ENCODE measurements at regions not wholly inside any gene's neighbourhood (a gene's known extent, or its start where the extent isn't known, plus 50 kb on each side); places are given as distances from the start of the nearest gene placed in this dataset.
A peak's percentile ranks its signal among the peaks of the same experiment; 100 is the strongest.
"Not testable (repeated sequence)": the region's sequence is repeated elsewhere in the genome, so short reads cannot be mapped to it uniquely, and the experiment has no call there.

DNA sequence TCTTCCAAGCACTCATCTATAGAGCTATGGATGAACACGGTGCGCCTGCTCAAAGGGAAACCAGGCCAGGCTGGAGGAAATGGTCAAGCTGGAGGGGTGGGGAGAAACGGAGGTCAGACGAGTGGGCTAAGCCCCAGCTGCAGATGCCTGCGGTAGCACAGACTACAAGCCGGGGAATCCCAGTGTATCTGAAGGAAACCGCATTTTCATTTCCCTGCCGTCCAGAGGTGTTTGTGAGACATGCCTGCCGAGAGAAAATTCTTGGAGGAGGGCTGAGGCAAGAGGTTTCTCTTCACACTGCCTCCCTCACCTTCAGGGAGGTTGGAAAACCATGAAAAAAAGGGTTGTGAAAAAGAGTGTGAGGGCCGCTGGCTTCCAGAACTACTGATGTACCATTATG is 102.0 kb upstream of the FOXN3 start:
- Mint-ChIP-seq H3K4me3 (no peak overlapping the region), H3K36me3 (peaks cover 28% of the 10 kb centered on the region), H3K4me1 (ENCODE audit: low read depth) (peaks cover 38% of the 10 kb centered on the region), H3K9me3 (peaks cover 17% of the 10 kb centered on the region), H3K27me3 (no peaks in the 10 kb centered on the region), H3K27ac (no peak overlapping the region)
- POLR2A ChIA-PET = no interaction called here
- CTCF ChIA-PET = no interaction called here
- intact Hi-C loops (cut with micrococcal nuclease) = loop anchor here (10.0 kb wide), 1 partner anchor 244 kb away; no protein-coding TSS in a partner anchor
- DNase-seq = no peak

- intact Hi-C loops (cut with micrococcal nuclease) = loop anchor here (10.0 kb wide), 1 partner anchor 241 kb away; no protein-coding TSS in a partner anchor
- ChIA-PET POLR2A (no interaction called here), CTCF (no interaction called here)
- Mint-ChIP-seq H3K4me1 (ENCODE audit: low read depth) (peaks cover 56% of the 10 kb centered on the region), H3K27me3 (no peaks in the 10 kb centered on the region), H3K9me3 (peaks cover 2% of the 10 kb centered on the region), H3K27ac (no peak overlapping the region), H3K36me3 (peaks cover 17% of the 10 kb centered on the region), H3K4me3 (no peak overlapping the region)
- no peak for DNase-seq
Observed at GRCh38 chr14:89516173-89516572, 99.1 kb upstream of the FOXN3 start.

DNA sequence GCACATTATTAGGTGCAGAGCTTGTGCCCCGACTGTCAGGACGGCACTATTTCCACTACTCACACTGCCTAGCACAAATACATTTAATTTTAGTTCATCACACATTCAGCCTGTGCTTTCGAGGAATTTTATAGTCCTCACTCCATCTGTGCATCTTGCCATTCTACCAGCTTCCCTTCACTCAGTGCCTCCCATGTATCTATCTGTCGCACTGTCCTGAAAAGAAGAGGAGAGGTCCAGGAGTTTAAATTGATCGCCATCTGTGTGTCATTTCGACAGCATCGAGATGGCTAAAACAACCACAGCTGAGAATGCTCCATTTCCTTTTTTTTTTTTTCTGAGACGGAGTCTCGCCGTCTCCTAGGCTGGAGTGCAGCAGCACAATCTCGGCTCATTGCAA is 97.6 kb upstream of the FOXN3 start:
- H3K27me3 Mint-ChIP-seq = no peaks in the 10 kb centered on the region
- H3K27ac Mint-ChIP-seq = no peak overlapping the region
- intact Hi-C loops (cut with micrococcal nuclease) = loop anchor here (5.0 to 10.0 kb wide), 2 partner anchors 240 to 253 kb away; no protein-coding TSS in a partner anchor
- POLR2A ChIA-PET = no interaction called here
- DNase-seq = no peak
- no peaks in the 10 kb centered on the region for H3K9me3 Mint-ChIP-seq
- H3K36me3 Mint-ChIP-seq = peaks cover 9% of the 10 kb centered on the region
- H3K4me3 Mint-ChIP-seq = no peak overlapping the region
- H3K4me1 Mint-ChIP-seq (ENCODE audit: low read depth) = peaks cover 69% of the 10 kb centered on the region
- CTCF ChIA-PET = no interaction called here

GRCh38 chr14:89509891-89510290 is 92.9 kb upstream of the FOXN3 start:
- CTCF ChIA-PET = interaction anchor here (0.5 to 1.6 kb wide), 4 partner anchors 22 to 168 kb away, joined by 3 to 8 read pairs (median 4); no protein-coding TSS in a partner anchor
- peaks cover 2% of the 10 kb centered on the region for H3K36me3 Mint-ChIP-seq
- no peaks in the 10 kb centered on the region for H3K9me3 Mint-ChIP-seq

DNA sequence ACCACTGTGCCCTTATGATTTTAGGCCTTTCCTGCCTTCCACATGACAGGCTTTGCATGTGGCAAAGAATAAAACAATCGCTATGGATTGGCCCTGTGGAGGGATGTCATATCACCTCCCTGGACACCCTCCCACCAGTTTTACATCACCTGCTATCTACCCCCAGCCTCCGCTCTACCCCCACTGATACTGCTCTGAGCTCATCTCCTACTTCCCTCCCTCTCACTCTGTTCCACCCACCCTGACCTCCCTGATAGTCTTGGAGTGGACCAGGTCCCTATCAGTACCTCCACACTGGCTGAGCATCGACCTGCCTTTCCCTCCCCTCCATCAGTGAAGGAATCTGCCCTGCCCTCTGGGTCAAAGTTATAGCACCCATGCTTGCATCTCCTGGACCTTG is 91.8 kb upstream of the FOXN3 start:
- Mint-ChIP-seq H3K4me1 (ENCODE audit: low read depth) (peaks cover 76% of the 10 kb centered on the region), H3K27ac (peak overlapping the region; percentile 65), H3K36me3 (peaks cover 2% of the 10 kb centered on the region), H3K27me3 (no peaks in the 10 kb centered on the region), H3K9me3 (no peaks in the 10 kb centered on the region), H3K4me3 (no peak overlapping the region)
- POLR2A ChIA-PET = interaction anchor here (2.1 kb wide), 1 partner anchor 79 kb away, joined by 9 read pairs; no protein-coding TSS in a partner anchor
- intact Hi-C loops (cut with micrococcal nuclease) = no loop called here
- CTCF ChIA-PET = no interaction called here
- DNase-seq = no peak

More at GRCh38 chr14:89509891-89510290, 92.9 kb upstream of the FOXN3 start:
- Mint-ChIP-seq H3K27ac (peak overlapping the region; percentile 93), H3K4me1 (ENCODE audit: low read depth) (peaks cover 72% of the 10 kb centered on the region), H3K27me3 (no peaks in the 10 kb centered on the region), H3K4me3 (peak overlapping the region; percentile 77)
- no peak for DNase-seq
- POLR2A ChIA-PET = interaction anchor here (0.7 to 2.1 kb wide), 5 partner anchors 34 to 211 kb away, joined by 3 to 9 read pairs (median 3); no protein-coding TSS in a partner anchor
- intact Hi-C loops (cut with micrococcal nuclease) = loop anchor here (1.0 to 10.0 kb wide), 6 partner anchors 80 to 257 kb away; no protein-coding TSS in a partner anchor

GRCh38 chr14:89507926-89508460 is 91.0 kb upstream of the FOXN3 start:
- Mint-ChIP-seq H3K36me3 (peaks cover 2% of the 10 kb centered on the region), H3K4me3 (no peak overlapping the region), H3K9me3 (no peaks in the 10 kb centered on the region), H3K27me3 (no peaks in the 10 kb centered on the region), H3K27ac (peak overlapping the region; percentile 58), H3K4me1 (ENCODE audit: low read depth) (peaks cover 77% of the 10 kb centered on the region)
- ChIA-PET CTCF (interaction anchor here (1.1 kb wide), 1 partner anchor 78 kb away, joined by 3 read pairs; no protein-coding TSS in a partner anchor), POLR2A (interaction anchor here (1.1 kb wide), 1 partner anchor 79 kb away, joined by 3 read pairs; no protein-coding TSS in a partner anchor)
- intact Hi-C loops (cut with micrococcal nuclease) = no loop called here
- DNase-seq = no peak

DNA sequence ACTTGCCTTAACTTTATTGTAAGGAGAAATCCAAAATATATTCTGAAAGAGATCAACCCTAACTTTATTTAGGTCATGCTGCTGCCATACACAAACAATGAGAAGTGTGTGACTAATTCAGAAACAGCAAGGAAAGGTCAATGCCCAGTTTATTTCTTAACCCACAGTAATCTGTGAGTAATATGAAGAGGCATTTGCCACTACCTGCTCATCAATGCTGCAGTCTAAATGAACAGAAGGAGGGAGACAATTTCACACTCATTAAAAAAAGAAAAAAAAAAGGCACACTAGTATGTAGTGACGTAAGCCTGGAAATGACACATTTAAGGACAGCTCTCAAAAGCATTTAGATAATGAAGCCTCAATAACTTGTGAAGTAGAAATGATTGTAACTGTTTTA is 90.5 kb upstream of the FOXN3 start:
- H3K27ac Mint-ChIP-seq = peak overlapping the region; percentile 58
- POLR2A ChIA-PET = interaction anchor here (1.1 kb wide), 1 partner anchor 78 kb away, joined by 3 read pairs; no protein-coding TSS in a partner anchor
- intact Hi-C loops (cut with micrococcal nuclease) = no loop called here
- H3K36me3 Mint-ChIP-seq = peaks cover 2% of the 10 kb centered on the region
- H3K27me3 Mint-ChIP-seq = no peaks in the 10 kb centered on the region
- DNase-seq = no peak
- CTCF ChIA-PET = interaction anchor here (1.1 kb wide), 1 partner anchor 78 kb away, joined by 3 read pairs; no protein-coding TSS in a partner anchor
- peaks cover 73% of the 10 kb centered on the region for H3K4me1 Mint-ChIP-seq (ENCODE audit: low read depth)
- H3K9me3 Mint-ChIP-seq = no peaks in the 10 kb centered on the region
- no peak overlapping the region for H3K4me3 Mint-ChIP-seq

GRCh38 chr14:89506891-89507452 is 89.9 kb upstream of the FOXN3 start:
- H3K27me3 Mint-ChIP-seq; DNase-seq; intact Hi-C loops (cut with micrococcal nuclease); H3K4me3 Mint-ChIP-seq; H3K9me3 Mint-ChIP-seq; H3K27ac Mint-ChIP-seq; H3K36me3 Mint-ChIP-seq: not testable (repeated sequence)
- ChIA-PET CTCF (interaction anchor here (1.1 kb wide), 1 partner anchor 77 kb away, joined by 3 read pairs; no protein-coding TSS in a partner anchor), POLR2A (interaction anchor here (1.1 kb wide), 1 partner anchor 78 kb away, joined by 3 read pairs; no protein-coding TSS in a partner anchor)
- peaks cover 68% of the 10 kb centered on the region for H3K4me1 Mint-ChIP-seq (ENCODE audit: low read depth)

DNA sequence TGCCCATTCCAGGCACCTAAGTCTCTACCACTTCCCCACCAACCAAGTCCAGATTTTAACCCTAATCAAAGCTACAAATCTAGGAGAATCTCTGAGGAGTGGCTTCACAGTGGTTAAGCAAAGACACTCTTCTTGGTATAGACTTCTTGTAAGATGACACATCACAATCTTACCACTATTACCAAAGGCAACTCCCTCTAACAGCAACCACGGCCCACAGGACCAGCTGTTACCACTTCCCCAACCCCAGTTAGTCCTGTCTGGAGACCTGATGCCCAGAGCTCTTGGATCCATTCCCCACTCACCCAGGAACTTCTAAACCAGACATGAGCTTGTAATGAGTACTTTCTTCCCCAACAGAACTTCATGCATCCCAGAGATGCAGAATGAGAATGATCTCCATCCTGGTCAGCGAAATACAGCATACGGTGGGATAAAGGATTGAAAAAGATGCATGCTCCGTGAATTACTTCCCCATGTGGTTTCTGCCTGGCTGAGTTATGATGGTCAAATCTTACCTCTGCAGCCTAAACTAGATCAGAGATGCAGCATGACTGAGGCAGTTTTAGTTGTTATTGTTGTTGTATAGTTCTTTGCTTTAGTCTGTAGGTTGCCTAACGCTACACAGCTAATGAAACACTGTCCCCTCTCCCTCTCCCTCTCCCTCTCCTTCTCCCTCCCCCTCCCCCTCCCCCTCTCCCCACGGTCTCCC is 87.7 kb upstream of the FOXN3 start:
- ChIA-PET CTCF (interaction anchor here (0.6 kb wide), 1 partner anchor 75 kb away, joined by 3 read pairs; no protein-coding TSS in a partner anchor), POLR2A (interaction anchor here (0.5 to 0.9 kb wide), 3 partner anchors 74 to 78 kb away, joined by 3 to 5 read pairs (median 3); no protein-coding TSS in a partner anchor)
- intact Hi-C loops (cut with micrococcal nuclease) = no loop called here
- Mint-ChIP-seq H3K4me3 (no peak overlapping the region), H3K9me3 (no peaks in the 10 kb centered on the region), H3K4me1 (ENCODE audit: low read depth) (peaks cover 47% of the 10 kb centered on the region), H3K27me3 (no peaks in the 10 kb centered on the region), H3K27ac (no peak overlapping the region), H3K36me3 (no peaks in the 10 kb centered on the region)
- DNase-seq = peak; percentile 64

DNA sequence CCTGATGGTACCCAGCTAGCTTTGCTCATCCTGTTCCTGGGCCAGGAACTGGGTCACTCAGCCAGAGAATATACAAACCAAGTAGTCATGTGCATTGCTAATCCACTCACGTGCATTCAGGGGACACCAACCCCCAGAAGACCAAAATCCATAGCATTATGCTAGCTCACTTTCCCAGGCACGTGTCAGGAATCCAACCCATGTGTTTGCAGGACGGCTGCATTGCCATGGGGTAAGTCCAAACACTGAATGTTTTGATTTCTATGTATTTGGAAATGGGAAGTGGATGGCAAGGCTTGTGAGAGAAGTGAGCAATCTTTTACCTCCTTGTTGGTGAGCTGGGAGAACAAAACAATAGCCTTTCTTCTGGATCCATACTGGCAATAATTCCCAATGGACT is 87.1 kb upstream of the FOXN3 start:
- Mint-ChIP-seq H3K27me3 (no peaks in the 10 kb centered on the region), H3K4me3 (no peak overlapping the region), H3K9me3 (no peaks in the 10 kb centered on the region), H3K27ac (no peak overlapping the region), H3K36me3 (no peaks in the 10 kb centered on the region), H3K4me1 (ENCODE audit: low read depth) (peaks cover 42% of the 10 kb centered on the region)
- DNase-seq = no peak
- ChIA-PET CTCF (interaction anchor here (0.6 kb wide), 1 partner anchor 74 kb away, joined by 3 read pairs; no protein-coding TSS in a partner anchor), POLR2A (interaction anchor here (0.5 to 0.9 kb wide), 2 partner anchors 74 to 98 kb away, joined by 3 to 7 read pairs; no protein-coding TSS in a partner anchor)
- intact Hi-C loops (cut with micrococcal nuclease) = no loop called here

- peaks cover 37% of the 10 kb centered on the region for H3K4me1 Mint-ChIP-seq (ENCODE audit: low read depth)
- DNase-seq = no peak
- intact Hi-C loops (cut with micrococcal nuclease) = no loop called here
- ChIA-PET POLR2A (interaction anchor here (0.5 to 0.9 kb wide), 2 partner anchors 97 to 113 kb away, joined by 3 to 7 read pairs; no protein-coding TSS in a partner anchor), CTCF (interaction anchor here (1.2 kb wide), 1 partner anchor 35 kb away, joined by 3 read pairs; no protein-coding TSS in a partner anchor)
- no peak overlapping the region for H3K27ac Mint-ChIP-seq
- no peaks in the 10 kb centered on the region for H3K9me3 Mint-ChIP-seq
- H3K4me3 Mint-ChIP-seq = no peak overlapping the region
- H3K36me3 Mint-ChIP-seq = no peaks in the 10 kb centered on the region
- no peaks in the 10 kb centered on the region for H3K27me3 Mint-ChIP-seq
Observed at GRCh38 chr14:89503431-89503996, 86.5 kb upstream of the FOXN3 start.
